HEK293T (cell line): ENCODE measurements at regions not wholly inside any gene's neighbourhood (a gene's known extent, or its start where the extent isn't known, plus 50 kb on each side); places are given as distances from the start of the nearest gene placed in this dataset.

ENCODE experiments used
- CTCF ChIA-PET: fragments of 350-600 bp; formaldehyde crosslinking; extraction: SDS; loops from one replicate; lab custom pipeline; 2021; ENCODE audit warnings: antibody characterized with exemption, inconsistent platforms; lab: Yijun Ruan, JAX
- POLR2A ChIA-PET: fragments of 350-600 bp; formaldehyde crosslinking; extraction: SDS; loops from one replicate; lab custom pipeline; 2020; ENCODE audit warnings: antibody characterized with exemption, inconsistent platforms; lab: Yijun Ruan, JAX
- DNase-seq: peaks from one replicate; pipeline ENCODE4 v3.0.0; 2012; ENCODE audit warnings: mixed read lengths; ENCODE audit errors: extremely low spot score
- ARNT ChIP-seq: fragments of 450-650 bp; IDR thresholded peaks from 2 replicates; pipeline ENCODE4 v1.6.1; 2017; ENCODE audit warnings: mild to moderate bottlenecking
- BHLHE40 ChIP-seq: fragments of 450-650 bp; IDR thresholded peaks from 2 replicates; pipeline ENCODE4 v1.6.1; 2016; ENCODE audit warnings: mild to moderate bottlenecking, moderate library complexity, borderline replicate concordance
- CTBP1 ChIP-seq: fragments of 450-650 bp; IDR thresholded peaks from 2 replicates; pipeline ENCODE4 v1.6.1; 2016; ENCODE audit warnings: borderline replicate concordance
- ELF4 ChIP-seq: fragments of 450-650 bp; IDR thresholded peaks from 2 replicates; pipeline ENCODE4 v1.6.1; 2017; ENCODE audit warnings: antibody characterized with exemption
- FOXA1 ChIP-seq: fragments of 450-650 bp; IDR thresholded peaks from 2 replicates; pipeline ENCODE4 v1.6.1; 2016; ENCODE audit warnings: mild to moderate bottlenecking
- FOXK2 ChIP-seq: fragments of 450-650 bp; IDR thresholded peaks from 2 replicates; pipeline ENCODE4 v1.6.1; 2016; ENCODE audit warnings: mild to moderate bottlenecking
- FOXM1 ChIP-seq: fragments of 450-650 bp; IDR thresholded peaks from 2 replicates; pipeline ENCODE4 v1.6.1; 2017; ENCODE audit warnings: mild to moderate bottlenecking, borderline replicate concordance
- HDGF ChIP-seq: fragments of 450-650 bp; IDR thresholded peaks from 2 replicates; pipeline ENCODE4 v1.6.1; 2017; ENCODE audit warnings: antibody characterized with exemption, borderline replicate concordance
- L3MBTL2 ChIP-seq: fragments of 450-650 bp; conservative IDR thresholded peaks from 2 replicates; pipeline ENCODE4 v1.6.1; 2016; ENCODE audit warnings: mild to moderate bottlenecking
- LEF1 ChIP-seq: fragments of 450-650 bp; IDR thresholded peaks from 2 replicates; pipeline ENCODE4 v1.6.1; 2017; ENCODE audit warnings: mild to moderate bottlenecking, borderline replicate concordance
- NFRKB ChIP-seq: fragments of 450-650 bp; IDR thresholded peaks from 2 replicates; pipeline ENCODE4 v1.6.1; 2016; ENCODE audit warnings: mild to moderate bottlenecking, moderate library complexity
- SP1 ChIP-seq: fragments of 450-650 bp; IDR thresholded peaks from 2 replicates; pipeline ENCODE4 v1.6.1; 2017
- SUZ12 ChIP-seq: fragments of 450-650 bp; IDR thresholded peaks from 2 replicates; pipeline ENCODE4 v1.6.1; 2016; ENCODE audit warnings: mild to moderate bottlenecking
- TARDBP ChIP-seq: fragments of 450-650 bp; IDR thresholded peaks from 2 replicates; pipeline ENCODE4 v1.6.1; 2016
- ZNF384 ChIP-seq: fragments of 450-650 bp; IDR thresholded peaks from 2 replicates; pipeline ENCODE4 v1.6.1; 2016
- TF ChIP-seq, protein P1 (sequence below): fragments of 450-650 bp; IDR thresholded peaks from 2 replicates; pipeline ENCODE4 v1.6.1; 2016

DNA sequence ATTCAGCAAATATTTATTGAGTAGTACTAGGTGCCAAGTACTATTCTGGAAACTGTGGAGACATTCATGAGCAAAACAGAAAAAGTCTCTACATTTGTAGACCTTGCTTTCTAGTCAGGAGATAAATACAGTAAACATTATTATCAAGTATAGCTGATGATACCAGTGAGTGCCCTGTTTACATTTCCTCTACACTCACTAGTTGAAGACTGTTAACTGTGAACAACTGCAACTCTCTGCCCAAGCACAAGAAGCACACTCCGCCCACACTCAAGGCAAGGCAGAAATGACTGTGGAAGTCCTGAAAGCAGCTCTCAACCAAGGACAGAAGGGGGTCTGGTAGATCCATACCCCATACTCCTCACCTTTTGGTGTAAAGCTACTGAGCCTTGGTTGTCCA is 837.0 kb downstream of the DIAPH3 start:
- CTCF ChIA-PET, result no interaction called here
- POLR2A ChIA-PET, result no interaction called here
- DNase-seq, result no peak
- TF ChIP-seq, protein P1, sequence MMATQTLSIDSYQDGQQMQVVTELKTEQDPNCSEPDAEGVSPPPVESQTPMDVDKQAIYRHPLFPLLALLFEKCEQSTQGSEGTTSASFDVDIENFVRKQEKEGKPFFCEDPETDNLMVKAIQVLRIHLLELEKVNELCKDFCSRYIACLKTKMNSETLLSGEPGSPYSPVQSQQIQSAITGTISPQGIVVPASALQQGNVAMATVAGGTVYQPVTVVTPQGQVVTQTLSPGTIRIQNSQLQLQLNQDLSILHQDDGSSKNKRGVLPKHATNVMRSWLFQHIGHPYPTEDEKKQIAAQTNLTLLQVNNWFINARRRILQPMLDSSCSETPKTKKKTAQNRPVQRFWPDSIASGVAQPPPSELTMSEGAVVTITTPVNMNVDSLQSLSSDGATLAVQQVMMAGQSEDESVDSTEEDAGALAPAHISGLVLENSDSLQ, result no peak
- no peak for TF ChIP-seq FOXK2
- TF ChIP-seq FOXM1, result no peak
- TF ChIP-seq CTBP1, result no peak
- no peak for TF ChIP-seq BHLHE40
- TF ChIP-seq L3MBTL2, result no peak
- TF ChIP-seq ZNF384, result no peak
- no peak for TF ChIP-seq SP1

DNA sequence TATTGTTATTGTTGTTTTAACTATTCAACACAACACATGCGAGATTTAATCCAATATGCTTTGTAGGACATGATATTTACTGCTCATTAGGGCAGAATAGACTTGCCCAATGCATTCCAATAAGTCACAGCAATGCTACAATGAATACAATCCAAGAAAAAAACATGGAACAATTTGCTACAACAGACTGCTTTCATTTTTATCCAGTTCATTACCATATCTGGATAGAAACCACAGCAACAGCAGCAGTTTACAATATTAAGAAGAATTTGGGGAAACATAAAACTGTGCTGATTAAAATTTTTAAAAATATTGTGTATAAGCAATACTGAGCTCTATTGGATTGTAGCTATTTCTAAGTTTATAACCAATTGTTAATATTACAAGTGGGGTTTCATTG is 833.0 kb downstream of the DIAPH3 start:
- no peak for TF ChIP-seq L3MBTL2
- no peak for TF ChIP-seq FOXM1
- TF ChIP-seq CTBP1, result no peak
- no peak for TF ChIP-seq HDGF
- no peak for TF ChIP-seq SP1
- TF ChIP-seq ELF4, result no peak
- TF ChIP-seq LEF1, result no peak
- no peak for TF ChIP-seq ZNF384
- ChIA-PET POLR2A (no interaction called here), CTCF (no interaction called here)
- DNase-seq, result no peak

DNA sequence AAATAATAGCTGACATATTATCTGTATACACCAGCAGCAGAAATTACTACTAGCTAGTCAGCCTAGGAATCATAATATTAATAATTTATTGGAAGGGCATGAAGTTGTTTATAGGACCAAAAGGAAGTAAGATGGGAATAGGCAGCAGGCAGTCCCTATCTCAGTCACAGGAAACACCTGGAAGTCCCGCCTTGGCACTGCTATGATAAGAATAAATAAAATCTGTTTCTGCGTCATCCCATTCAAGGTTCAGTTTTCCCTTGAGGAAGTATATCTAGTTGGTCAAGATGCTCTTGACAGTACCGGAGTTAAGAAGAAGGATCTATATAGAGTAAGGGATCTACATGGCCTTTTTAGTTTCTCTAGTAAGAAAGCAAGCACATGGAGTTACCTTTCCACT is 830.8 kb downstream of the DIAPH3 start:
- ChIA-PET CTCF (interaction anchor here (0.7 kb wide), 1 partner anchor 119 kb away, joined by 5 read pairs; no protein-coding TSS in a partner anchor), POLR2A (no interaction called here)
- no peak for TF ChIP-seq BHLHE40
- TF ChIP-seq ZNF384, result no peak
- no peak for TF ChIP-seq L3MBTL2
- TF ChIP-seq FOXM1, result no peak
- no peak for TF ChIP-seq SP1
- no peak for TF ChIP-seq ELF4
- DNase-seq, result no peak

DNA sequence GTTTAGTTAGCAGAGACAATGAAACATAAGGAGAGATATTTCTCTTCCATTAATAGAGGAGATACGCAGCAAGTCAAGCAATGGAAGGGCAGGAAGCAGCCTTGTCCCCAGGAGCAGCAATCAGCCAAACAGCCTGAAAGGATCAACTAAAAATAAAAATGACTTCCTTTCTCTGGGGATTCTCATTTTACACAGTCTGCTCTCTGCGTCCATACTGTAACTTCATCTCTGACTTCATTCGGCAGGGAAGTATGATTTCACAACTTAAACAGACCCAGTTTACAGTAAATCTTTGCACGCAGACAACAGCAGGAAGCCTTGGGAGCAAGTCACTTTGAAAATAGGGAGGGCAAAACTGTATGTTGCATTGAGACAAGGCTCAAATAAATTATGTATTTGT is 826.7 kb downstream of the DIAPH3 start:
- CTCF ChIA-PET, result no interaction called here

DNA sequence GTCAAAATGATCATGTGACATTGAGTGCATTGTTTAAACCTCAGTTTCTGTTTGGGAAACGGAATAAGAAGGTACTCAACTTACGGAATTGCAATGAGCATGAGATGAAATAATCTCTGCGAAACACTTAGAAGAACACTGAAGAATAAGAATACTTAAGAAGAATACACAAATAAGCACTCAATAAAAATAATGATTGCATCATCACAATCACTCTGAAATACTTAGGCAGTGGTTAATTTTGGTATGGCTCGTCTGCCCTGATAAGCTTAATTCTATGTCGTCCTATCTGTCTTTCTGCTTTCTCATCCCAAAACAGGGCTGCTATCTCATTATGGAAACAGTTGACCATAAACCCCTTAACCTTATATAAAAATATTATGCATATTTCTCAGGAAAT is 823.6 kb downstream of the DIAPH3 start:
- no peak for DNase-seq
- CTCF ChIA-PET, result no interaction called here
- TF ChIP-seq ARNT (no peak), HDGF (no peak), FOXK2 (no peak)
- POLR2A ChIA-PET, result no interaction called here

More for the DNA sequence above, 826.7 kb downstream of the DIAPH3 start:
- POLR2A ChIA-PET, result no interaction called here
- TF ChIP-seq CTBP1 (no peak), LEF1 (no peak), FOXK2 (no peak), SP1 (no peak), FOXM1 (no peak), ARNT (no peak), TARDBP (no peak), SUZ12 (no peak), ZNF384 (no peak), ELF4 (no peak), L3MBTL2 (no peak)
- TF ChIP-seq, protein P1, result no peak
- DNase-seq, result no peak

DNA sequence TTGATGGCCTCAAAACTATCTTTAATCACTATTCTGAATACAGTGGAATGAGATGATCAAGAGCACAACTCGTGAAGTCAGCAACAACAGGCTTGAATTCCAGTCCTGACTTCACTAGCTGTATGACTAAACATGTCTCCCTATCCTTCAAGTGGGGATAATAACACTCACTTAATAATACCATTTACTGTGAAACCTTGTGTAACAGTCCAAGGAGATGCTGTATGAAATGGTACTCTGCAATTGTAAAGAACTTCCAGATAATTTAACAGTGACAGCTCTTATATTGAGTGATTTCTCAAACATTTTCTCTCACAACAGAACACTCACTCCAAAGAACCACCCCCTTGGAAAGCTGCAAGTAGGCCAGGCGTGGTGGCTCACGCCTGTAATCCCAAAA is 823.1 kb downstream of the DIAPH3 start:
- no peak for DNase-seq
- ChIA-PET CTCF (no interaction called here), POLR2A (no interaction called here)
- TF ChIP-seq ARNT, result no peak
- TF ChIP-seq TARDBP, result no peak

DNA sequence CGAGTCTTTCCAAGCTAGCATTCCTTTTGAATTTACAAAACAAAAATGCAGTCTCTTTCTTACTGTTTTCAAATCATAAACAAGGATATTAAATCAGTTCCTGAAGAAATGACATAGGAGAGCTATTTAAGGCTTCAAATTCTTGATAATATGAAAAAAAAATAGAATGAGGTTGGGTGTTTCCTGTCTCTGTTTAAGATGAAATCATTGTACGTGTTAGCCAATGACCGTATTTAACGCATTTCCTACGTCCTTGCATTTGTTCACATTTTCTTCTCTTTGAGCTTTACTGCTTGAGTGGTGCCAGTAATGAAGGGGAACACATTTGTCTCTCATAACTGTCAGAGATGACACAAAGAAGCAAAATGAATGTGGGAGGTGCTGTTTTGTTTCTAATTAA is 821.3 kb downstream of the DIAPH3 start:
- POLR2A ChIA-PET, result no interaction called here
- CTCF ChIA-PET, result no interaction called here

DNA sequence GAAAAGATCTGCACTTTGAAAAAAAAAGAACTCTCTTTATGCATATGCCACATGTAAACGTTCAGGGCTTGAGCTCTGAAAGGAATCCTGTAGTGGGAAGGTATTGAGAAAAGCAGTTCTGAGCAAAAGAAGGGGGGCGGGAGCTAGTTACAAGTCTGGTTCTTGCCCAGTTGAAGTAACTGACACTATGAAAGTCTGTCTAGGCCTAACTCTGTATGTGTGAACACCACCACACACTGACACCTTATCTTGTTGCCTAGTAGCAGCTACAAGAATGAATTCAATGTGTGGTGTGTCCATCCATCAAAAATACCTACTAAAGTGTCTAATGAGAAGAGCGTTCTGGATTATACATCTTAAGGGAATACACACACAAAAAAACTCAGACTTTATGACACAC is 820.6 kb downstream of the DIAPH3 start:
- POLR2A ChIA-PET, result no interaction called here

More for the DNA sequence above, 821.3 kb downstream of the DIAPH3 start:
- no peak for DNase-seq
- TF ChIP-seq HDGF, result no peak
- no peak for TF ChIP-seq TARDBP
- TF ChIP-seq, protein P1, result no peak

More for the DNA sequence above, 820.6 kb downstream of the DIAPH3 start:
- DNase-seq, result no peak
- TF ChIP-seq SP1, result no peak
- TF ChIP-seq ZNF384, result no peak
- TF ChIP-seq HDGF, result no peak
- TF ChIP-seq TARDBP, result no peak
- no peak for TF ChIP-seq L3MBTL2
- TF ChIP-seq, protein P1, result no peak
- no peak for TF ChIP-seq NFRKB
- no peak for TF ChIP-seq FOXA1
- CTCF ChIA-PET, result no interaction called here
